LNCaP clone FGC (cell line): ENCODE measurements at regions not wholly inside any gene's neighbourhood (a gene's known extent, or its start where the extent isn't known, plus 50 kb on each side); places are given as distances from the start of the nearest gene placed in this dataset.
"Not testable (repeated sequence)": the region's sequence is repeated elsewhere in the genome, so short reads cannot be mapped to it uniquely, and the experiment has no call there.

Source experiments
- DNase-seq: peaks from one replicate; pipeline ENCODE4 v3.0.0-alpha.2; 2011; ENCODE audit warnings: low read depth
- H3K4me3 ChIP-seq: 2 replicates; pipeline ENCODE4 v1.5.1; 2011; ENCODE audit warnings: mild to moderate bottlenecking, low read depth, low read length, control low read depth
- CTCF ChIP-seq: IDR thresholded peaks from 2 replicates; pipeline ENCODE4 v1.5.1; 2012; ENCODE audit warnings: mild to moderate bottlenecking; ENCODE audit not compliant: control insufficient read depth, insufficient read depth; ENCODE audit errors: extremely low read depth

GRCh38 chr20:10119336-10119735, 84.5 kb downstream of the ANKEF1 start:
- TF ChIP-seq CTCF: no peak
- no peak for DNase-seq
- no peak overlapping the region for H3K4me3 ChIP-seq

- H3K4me3 ChIP-seq, DNase-seq: not testable (repeated sequence)
Measured at GRCh38 chr20:10124883-10125282, 90.1 kb downstream of the ANKEF1 start.

- no peak overlapping the region for H3K4me3 ChIP-seq
- no peak for TF ChIP-seq CTCF
- DNase-seq: no peak
Measured at GRCh38 chr20:10125757-10126156, 91.0 kb downstream of the ANKEF1 start.

- TF ChIP-seq CTCF: no peak
- no peak for DNase-seq
- no peak overlapping the region for H3K4me3 ChIP-seq
Measured at GRCh38 chr20:10129749-10130148, 88.9 kb upstream of the SNAP25 start.

- no peak for TF ChIP-seq CTCF
- no peak for DNase-seq
- no peak overlapping the region for H3K4me3 ChIP-seq
Measured at GRCh38 chr20:10131732-10132345, 86.8 kb upstream of the SNAP25 start.

- no peak for TF ChIP-seq CTCF
- DNase-seq: no peak
- no peak overlapping the region for H3K4me3 ChIP-seq
Measured at GRCh38 chr20:10132387-10132786, 86.2 kb upstream of the SNAP25 start.

- no peak for TF ChIP-seq CTCF
- H3K4me3 ChIP-seq: no peak overlapping the region
- DNase-seq: no peak
Measured at GRCh38 chr20:10133532-10133931, 85.1 kb upstream of the SNAP25 start.
